Stimulated activated CD4-positive, alpha-beta T cell treated with anti-CD3 and anti-CD28 coated beads, Interleukin-2, amount 100 ng/mL, for 48 hours (primary cell): ENCODE measurements at regions not wholly inside any gene's neighbourhood (a gene's known extent, or its start where the extent isn't known, plus 50 kb on each side); places are given as distances from the start of the nearest gene placed in this dataset.
"Not testable (repeated sequence)": the region's sequence is repeated elsewhere in the genome, so short reads cannot be mapped to it uniquely, and the experiment has no call there.

ENCODE experiments used
- DNase-seq, 2 donors: peaks; one replicate each; pipeline ENCODE4 v3.0.0-alpha.2; 2020

GRCh38 chr6:141210901-141211300, 921.8 kb upstream of the GJE1 start:
- no peak for DNase-seq

- DNase-seq: no peak
These were observed 922.8 kb upstream of the GJE1 start for GRCh38 chr6:141209890-141210289.

GRCh38 chr6:141208101-141208500, 924.6 kb upstream of the GJE1 start:
- no peak for DNase-seq

GRCh38 chr6:141203902-141204575, 928.7 kb upstream of the GJE1 start:
- no peak for DNase-seq

- no peak for DNase-seq
These were observed 930.1 kb upstream of the GJE1 start for GRCh38 chr6:141202626-141203025.

- no peak for DNase-seq
These were observed 933.7 kb upstream of the GJE1 start for GRCh38 chr6:141199074-141199473.

- DNase-seq: no peak
These were observed 937.4 kb upstream of the GJE1 start for GRCh38 chr6:141195251-141195832.

- no peak for DNase-seq
These were observed 949.4 kb upstream of the GJE1 start for GRCh38 chr6:141183368-141183767.

- not testable (repeated sequence) for DNase-seq
These were observed 957.3 kb upstream of the GJE1 start for GRCh38 chr6:141175458-141175857.

- DNase-seq: no peak
These were observed 957.8 kb upstream of the GJE1 start for GRCh38 chr6:141174932-141175331.

- DNase-seq: no peak
These were observed 959.2 kb upstream of the GJE1 start for GRCh38 chr6:141173529-141173928.

- DNase-seq: no peak
These were observed 963.3 kb upstream of the GJE1 start for GRCh38 chr6:141169419-141169818.

- no peak for DNase-seq
These were observed 964.8 kb upstream of the GJE1 start for GRCh38 chr6:141167945-141168344.

- DNase-seq: no peak
These were observed 967.6 kb upstream of the GJE1 start for GRCh38 chr6:141165002-141165665.

- no peak for DNase-seq
These were observed 968.5 kb upstream of the GJE1 start for GRCh38 chr6:141164042-141164743.

GRCh38 chr6:141163107-141163506, 969.6 kb upstream of the GJE1 start:
- DNase-seq: no peak

- no peak for DNase-seq
These were observed 974.0 kb upstream of the GJE1 start for GRCh38 chr6:141158740-141159139.

- peak in 1 of 2 donors; percentile 3 for DNase-seq
These were observed 979.2 kb upstream of the GJE1 start for GRCh38 chr6:141153563-141153962.

- DNase-seq: no peak
These were observed 979.8 kb upstream of the GJE1 start for GRCh38 chr6:141152951-141153350.

GRCh38 chr6:141151710-141152417, 980.9 kb upstream of the GJE1 start:
- no peak for DNase-seq

- DNase-seq: no peak
These were observed 990.9 kb upstream of the GJE1 start for GRCh38 chr6:141141870-141142269.

- DNase-seq: no peak
These were observed 991.8 kb upstream of the GJE1 start for GRCh38 chr6:141140905-141141304.

GRCh38 chr6:141139461-141139860, 993.3 kb upstream of the GJE1 start:
- DNase-seq: no peak
